B cell (primary cell): ENCODE measurements at regions not wholly inside any gene's neighbourhood (a gene's known extent, or its start where the extent isn't known, plus 50 kb on each side); places are given as distances from the start of the nearest gene placed in this dataset.

Experiments
- ATAC-seq: fragments of 200-7000 bp; cut with Tn5 transposase; one replicate; pipeline ENCODE4 v1.10.0; 2021; ENCODE audit warnings: low read depth, mild to moderate bottlenecking, moderate number of reproducible peaks, moderate library complexity
- CTCF ChIA-PET: fragments of 350-600 bp; sonication (Branson Sonifier 250); formaldehyde crosslinking; loops from one replicate; lab custom pipeline; 2021; ENCODE audit warnings: antibody characterized with exemption, inconsistent platforms; lab: Charles Lee
- POLR2A ChIA-PET: fragments of 350-600 bp; sonication (Branson Sonifier 250); formaldehyde crosslinking; loops from one replicate; lab custom pipeline; 2021; ENCODE audit warnings: antibody characterized with exemption; lab: Charles Lee
- DNase-seq: peaks from one replicate; pipeline ENCODE4 v3.0.0; 2013
- H2AFZ ChIP-seq: 2 replicates; pipeline ENCODE4 v1.6.1; 2012; ENCODE audit warnings: mild to moderate bottlenecking, low read depth, low read length; ENCODE audit not compliant: insufficient read depth, poor library complexity, severe bottlenecking
- H3K27ac ChIP-seq, 2 donors: 1 replicate in 1 of 2; 2 replicates in 1 of 2; pipeline ENCODE4 v1.5.1; 2012 to 2013; ENCODE audit warnings: low read length in 2 of 2, mild to moderate bottlenecking in 2 of 2, moderate library complexity in 1 of 2
- H3K27me3 ChIP-seq, 4 experiments: fragments of 200-600 bp in 1 of 4; sonication (generic) in 1 of 4; replicated peaks in 1 of 4; 1 replicate in 2 of 4; 2 replicates in 2 of 4; pipeline versions ENCODE4 v1.6.1 to v1.7.0; 2013 to 2016; ENCODE audit warnings: low read length in 3 of 4, mild to moderate bottlenecking in 2 of 4, mixed read lengths in 1 of 4, moderate library complexity in 1 of 4; ENCODE audit not compliant: insufficient read depth in 4 of 4, control insufficient read depth in 3 of 4; ENCODE audit errors: control extremely low read depth in 1 of 4
- H3K36me3 ChIP-seq, 2 experiments: replicated peaks in 1 of 2; 1 replicate in 1 of 2; 2 replicates in 1 of 2; pipeline versions ENCODE4 v1.6.1 to v1.7.1; 2013; ENCODE audit warnings: low read length in 1 of 2; ENCODE audit not compliant: insufficient read depth in 2 of 2, control insufficient read depth in 1 of 2; ENCODE audit errors: control extremely low read depth in 1 of 2, extremely low read depth in 1 of 2
- H3K4me1 ChIP-seq, 2 donors: fragments of 200-600 bp in 1 of 2; sonication (generic) in 1 of 2; 1 replicate in 1 of 2; 2 replicates in 1 of 2; pipeline versions ENCODE4 v1.5.1 to v1.6.1; 2013 to 2017; ENCODE audit warnings: low read length in 2 of 2; ENCODE audit not compliant: control insufficient read depth in 2 of 2, insufficient read depth in 2 of 2
- H3K4me2 ChIP-seq: replicated peaks from 2 replicates; pipeline ENCODE3; 2012; ENCODE audit warnings: mild to moderate bottlenecking, low read depth, low read length; ENCODE audit not compliant: poor library complexity, severe bottlenecking
- H3K4me3 ChIP-seq, 5 experiments: fragments of 200-600 bp in 1 of 5; sonication (generic) in 1 of 5; 1 replicate in 3 of 5; 2 replicates in 2 of 5; pipeline versions ENCODE4 v1.5.1 to v1.7.0; 2011 to 2016; ENCODE audit warnings: low read length in 4 of 5, mild to moderate bottlenecking in 4 of 5, low read depth in 2 of 5, control low read depth in 1 of 5, moderate library complexity in 1 of 5; ENCODE audit not compliant: insufficient read depth in 1 of 5; ENCODE audit errors: control extremely low read depth in 1 of 5, extremely low read depth in 1 of 5
- H3K79me2 ChIP-seq: fragments of 200-600 bp; sonication (generic); one replicate; pipeline ENCODE4 v1.6.0; 2016; ENCODE audit warnings: low read length; ENCODE audit not compliant: control insufficient read depth, insufficient read depth
- H3K9ac ChIP-seq: fragments of 200-600 bp; sonication (generic); 2 replicates; pipeline ENCODE4 v1.6.1; 2017; ENCODE audit warnings: mild to moderate bottlenecking, low read length, moderate library complexity
- H3K9me3 ChIP-seq, 3 donors: one replicate each; pipeline versions ENCODE4 v1.6.1 to v1.7.1; 2013; ENCODE audit warnings: low read length in 2 of 3; ENCODE audit not compliant: control insufficient read depth in 2 of 3, insufficient read depth in 1 of 3; ENCODE audit errors: control extremely low read depth in 1 of 3
- H4K20me1 ChIP-seq: 2 replicates; pipeline ENCODE4 v1.6.0; 2012; ENCODE audit warnings: mild to moderate bottlenecking, low read length; ENCODE audit not compliant: insufficient read depth, control insufficient read depth, poor library complexity, severe bottlenecking
- H3K27ac Mint-ChIP-seq: one replicate; pipeline ENCODE4 v1.8.0; 2021; ENCODE audit warnings: mixed read lengths
- H3K27me3 Mint-ChIP-seq: one replicate; pipeline ENCODE4 v1.8.0; 2021; ENCODE audit warnings: mixed read lengths
- H3K4me1 Mint-ChIP-seq: one replicate; pipeline ENCODE4 v1.8.0; 2021; ENCODE audit warnings: mixed read lengths
- H3K4me3 Mint-ChIP-seq: one replicate; pipeline ENCODE4 v1.8.0; 2021; ENCODE audit warnings: mixed read lengths
- H3K9me3 Mint-ChIP-seq: one replicate; pipeline ENCODE4 v1.8.0; 2022; ENCODE audit warnings: mixed read lengths; ENCODE audit not compliant: insufficient read depth
- EZH2 ChIP-seq: IDR thresholded peaks from 2 replicates; pipeline ENCODE4 v1.6.1; 2012; ENCODE audit warnings: borderline replicate concordance, low read depth, mild to moderate bottlenecking, moderate library complexity, low read length; ENCODE audit not compliant: insufficient read depth, poor library complexity, severe bottlenecking
- WGBS: methylation state at CpG from one replicate; pipeline ENCODE4 v1.1.5; 2013; ENCODE audit warnings: missing lambda C conversion rate; ENCODE audit not compliant: insufficient coverage; 5-methylcytosine and 5-hydroxymethylcytosine counted together
- intact Hi-C: fragments of 100-400 bp; cut with micrococcal nuclease; formaldehyde crosslinking; loops from one replicate; pipeline ENCODE4 v1.10.0; 2022
- TF ChIP-seq, protein P1 (sequence below): fragments of 200-600 bp; IDR thresholded peaks from one replicate; pipeline ENCODE4 v1.8.0; 2022; ENCODE audit warnings: antibody characterized with exemption, mild to moderate bottlenecking

DNA sequence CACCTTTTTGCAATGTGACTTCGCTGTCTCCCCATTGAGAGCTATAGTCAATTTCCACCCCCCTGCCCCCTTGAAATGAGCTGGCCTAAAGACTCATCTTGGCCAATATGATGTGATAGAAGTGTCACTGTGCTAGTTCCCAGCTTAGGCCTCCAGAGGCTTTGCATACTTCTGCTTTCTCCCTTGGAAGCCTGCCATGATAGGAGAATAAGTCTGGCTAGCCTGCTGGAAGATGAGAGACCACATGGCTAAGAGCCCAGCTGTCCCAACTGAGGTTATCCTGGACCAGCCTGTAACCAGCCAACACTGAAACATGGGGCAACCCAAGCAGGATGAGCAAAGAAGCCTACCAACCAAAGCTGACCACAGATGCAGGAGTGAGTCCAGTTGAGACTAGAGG is 196.9 kb downstream of the GRIN2B start:
- H3K4me2 ChIP-seq, result no peak overlapping the region
- H3K79me2 ChIP-seq, result no peaks in the 10 kb centered on the region
- ChIA-PET POLR2A (no interaction called here), CTCF (no interaction called here)
- no peaks in the 10 kb centered on the region for H3K27me3 ChIP-seq
- Mint-ChIP-seq H3K4me3 (no peak overlapping the region), H3K27me3 (peaks cover 21% of the 10 kb centered on the region), H3K27ac (no peak overlapping the region), H3K4me1 (peaks cover 3% of the 10 kb centered on the region), H3K9me3 (no peaks in the 10 kb centered on the region)
- ATAC-seq (no peak), DNase-seq (no peak)
- intact Hi-C loops, result no loop called here
- H3K4me3 ChIP-seq, result no peak overlapping the region
- no peaks in the 10 kb centered on the region for H3K9me3 ChIP-seq
- H3K9ac ChIP-seq, result no peak overlapping the region
- no peak overlapping the region for H2AFZ ChIP-seq
- H3K36me3 ChIP-seq, result no peaks in the 10 kb centered on the region
- TF ChIP-seq EZH2, result no peak
- TF ChIP-seq, protein P1, sequence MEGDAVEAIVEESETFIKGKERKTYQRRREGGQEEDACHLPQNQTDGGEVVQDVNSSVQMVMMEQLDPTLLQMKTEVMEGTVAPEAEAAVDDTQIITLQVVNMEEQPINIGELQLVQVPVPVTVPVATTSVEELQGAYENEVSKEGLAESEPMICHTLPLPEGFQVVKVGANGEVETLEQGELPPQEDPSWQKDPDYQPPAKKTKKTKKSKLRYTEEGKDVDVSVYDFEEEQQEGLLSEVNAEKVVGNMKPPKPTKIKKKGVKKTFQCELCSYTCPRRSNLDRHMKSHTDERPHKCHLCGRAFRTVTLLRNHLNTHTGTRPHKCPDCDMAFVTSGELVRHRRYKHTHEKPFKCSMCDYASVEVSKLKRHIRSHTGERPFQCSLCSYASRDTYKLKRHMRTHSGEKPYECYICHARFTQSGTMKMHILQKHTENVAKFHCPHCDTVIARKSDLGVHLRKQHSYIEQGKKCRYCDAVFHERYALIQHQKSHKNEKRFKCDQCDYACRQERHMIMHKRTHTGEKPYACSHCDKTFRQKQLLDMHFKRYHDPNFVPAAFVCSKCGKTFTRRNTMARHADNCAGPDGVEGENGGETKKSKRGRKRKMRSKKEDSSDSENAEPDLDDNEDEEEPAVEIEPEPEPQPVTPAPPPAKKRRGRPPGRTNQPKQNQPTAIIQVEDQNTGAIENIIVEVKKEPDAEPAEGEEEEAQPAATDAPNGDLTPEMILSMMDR, result no peak
- peaks cover 0 to 5% of the 10 kb centered on the region in 2 donors for H3K4me1 ChIP-seq
- H4K20me1 ChIP-seq, result no peaks in the 10 kb centered on the region
- no CpG with 5 or more reads among the region's 1 CpG for WGBS
- H3K27ac ChIP-seq, result no peak overlapping the region

DNA sequence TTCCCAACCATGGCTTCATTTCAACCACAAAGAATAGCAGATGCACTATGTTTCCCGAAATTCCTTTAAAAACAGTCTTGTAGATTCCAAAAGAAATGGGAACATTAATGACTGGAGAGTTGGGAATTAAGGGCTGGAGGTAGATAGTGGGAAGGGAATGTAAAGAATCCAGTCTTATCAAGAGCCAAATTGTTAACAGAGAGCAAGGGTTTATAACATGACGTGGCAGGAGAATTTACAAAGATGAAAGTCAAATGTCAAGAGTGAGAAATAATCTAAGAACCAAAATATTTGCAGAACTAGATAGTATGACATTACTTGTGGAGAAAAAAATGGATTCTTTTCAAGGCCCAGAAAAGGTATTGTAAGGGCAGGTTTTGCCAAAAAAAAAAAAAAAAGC is 200.9 kb downstream of the GRIN2B start:
- Histone ChIP-seq H2AFZ (no peak overlapping the region), H4K20me1 (no peaks in the 10 kb centered on the region), H3K9ac (no peak overlapping the region), H3K27me3 (no peaks in the 10 kb centered on the region), H3K36me3 (no peaks in the 10 kb centered on the region), H3K4me2 (no peak overlapping the region), H3K27ac (no peak overlapping the region), H3K9me3 (no peaks in the 10 kb centered on the region), H3K4me1 (no peaks in the 10 kb centered on the region), H3K79me2 (no peaks in the 10 kb centered on the region), H3K4me3 (no peak overlapping the region)
- TF ChIP-seq, protein P1, result no peak
- no peak for TF ChIP-seq EZH2
- intact Hi-C loops, result no loop called here
- ATAC-seq (no peak), DNase-seq (no peak)
- Mint-ChIP-seq H3K27ac (no peak overlapping the region), H3K9me3 (no peaks in the 10 kb centered on the region), H3K4me3 (no peak overlapping the region), H3K4me1 (no peaks in the 10 kb centered on the region), H3K27me3 (peaks cover 24% of the 10 kb centered on the region)
- WGBS, result no CpG with 5 or more reads among the region's 2 CpGs
- ChIA-PET POLR2A (no interaction called here), CTCF (no interaction called here)
